ENCODE measurements at regions not wholly inside any gene's neighbourhood (a gene's known extent, or its start where the extent isn't known, plus 50 kb on each side); places are given as distances from the start of the nearest gene placed in this dataset.

DNA sequence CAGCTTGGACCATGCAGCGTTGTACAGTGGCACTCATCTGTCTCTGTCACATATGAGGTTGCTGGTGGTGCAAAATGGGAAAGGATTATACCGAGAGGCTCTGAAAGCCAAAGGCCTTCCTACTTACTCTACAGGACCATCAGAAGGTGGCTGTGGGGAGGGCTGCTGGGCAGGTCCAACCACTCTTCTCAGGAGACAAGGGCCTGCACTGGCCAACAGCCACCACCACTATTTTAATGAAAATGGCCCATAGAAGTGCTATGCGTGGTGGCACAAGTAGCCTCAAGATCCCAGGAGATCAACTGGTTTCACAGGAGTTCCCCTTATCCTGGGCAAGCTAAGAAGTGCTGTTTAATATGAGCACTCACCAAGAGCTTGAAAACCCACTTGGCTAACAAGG is 52.3 kb downstream of the MRPL57 start:
- H3K4me3 ChIP-seq (ENCODE audit: control insufficient read depth, low read depth, low read length) = no peak overlapping the region
- TF ChIP-seq, protein P1, sequence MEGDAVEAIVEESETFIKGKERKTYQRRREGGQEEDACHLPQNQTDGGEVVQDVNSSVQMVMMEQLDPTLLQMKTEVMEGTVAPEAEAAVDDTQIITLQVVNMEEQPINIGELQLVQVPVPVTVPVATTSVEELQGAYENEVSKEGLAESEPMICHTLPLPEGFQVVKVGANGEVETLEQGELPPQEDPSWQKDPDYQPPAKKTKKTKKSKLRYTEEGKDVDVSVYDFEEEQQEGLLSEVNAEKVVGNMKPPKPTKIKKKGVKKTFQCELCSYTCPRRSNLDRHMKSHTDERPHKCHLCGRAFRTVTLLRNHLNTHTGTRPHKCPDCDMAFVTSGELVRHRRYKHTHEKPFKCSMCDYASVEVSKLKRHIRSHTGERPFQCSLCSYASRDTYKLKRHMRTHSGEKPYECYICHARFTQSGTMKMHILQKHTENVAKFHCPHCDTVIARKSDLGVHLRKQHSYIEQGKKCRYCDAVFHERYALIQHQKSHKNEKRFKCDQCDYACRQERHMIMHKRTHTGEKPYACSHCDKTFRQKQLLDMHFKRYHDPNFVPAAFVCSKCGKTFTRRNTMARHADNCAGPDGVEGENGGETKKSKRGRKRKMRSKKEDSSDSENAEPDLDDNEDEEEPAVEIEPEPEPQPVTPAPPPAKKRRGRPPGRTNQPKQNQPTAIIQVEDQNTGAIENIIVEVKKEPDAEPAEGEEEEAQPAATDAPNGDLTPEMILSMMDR (conservative IDR thresholded peaks at IDR 0.05; ENCODE audit: control insufficient read depth, insufficient read depth, low read depth, low read length) = no peak
- no peak for DNase-seq (ENCODE audit: low read depth)

DNA sequence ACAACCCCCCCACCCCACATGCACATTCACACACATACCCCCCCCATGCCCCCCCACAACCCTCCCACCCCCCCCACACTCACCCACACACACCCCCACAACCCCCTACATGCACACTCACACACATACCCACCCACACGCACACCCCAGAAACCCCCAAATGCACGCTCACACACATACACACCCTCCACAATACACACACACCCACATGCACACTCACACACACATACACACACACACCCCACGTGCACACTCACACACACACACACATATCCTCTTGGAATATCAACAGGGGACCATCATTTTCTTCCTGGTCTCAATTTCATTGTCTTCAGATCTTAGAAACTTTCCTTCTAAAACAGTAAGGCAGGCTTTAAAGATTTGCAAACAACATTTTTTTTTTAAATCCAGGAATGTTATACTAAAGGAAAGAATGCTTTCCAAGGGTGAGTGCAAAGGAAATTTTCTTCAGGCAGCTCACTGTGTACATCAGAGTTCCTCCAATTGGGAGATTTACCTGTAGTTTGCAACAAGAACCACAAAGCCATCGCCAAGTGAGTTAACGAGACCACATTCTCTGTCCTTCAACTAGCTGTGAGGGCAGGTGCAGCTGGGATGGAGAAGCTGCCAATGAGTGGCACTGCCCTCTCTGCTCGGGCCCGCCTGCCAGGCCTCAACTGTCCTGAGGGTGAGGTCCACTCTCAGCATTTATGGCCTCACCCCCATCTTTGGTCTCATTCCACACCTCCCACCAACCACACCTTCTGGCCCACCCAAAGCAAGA is 53.0 kb downstream of the MRPL57 start:
- no peak overlapping the region for H3K4me3 ChIP-seq (ENCODE audit: control insufficient read depth, low read depth, low read length)
- TF ChIP-seq, protein P1 (conservative IDR thresholded peaks at IDR 0.05; ENCODE audit: control insufficient read depth, insufficient read depth, low read depth, low read length) = no peak
- DNase-seq (ENCODE audit: low read depth) = no peak

DNA sequence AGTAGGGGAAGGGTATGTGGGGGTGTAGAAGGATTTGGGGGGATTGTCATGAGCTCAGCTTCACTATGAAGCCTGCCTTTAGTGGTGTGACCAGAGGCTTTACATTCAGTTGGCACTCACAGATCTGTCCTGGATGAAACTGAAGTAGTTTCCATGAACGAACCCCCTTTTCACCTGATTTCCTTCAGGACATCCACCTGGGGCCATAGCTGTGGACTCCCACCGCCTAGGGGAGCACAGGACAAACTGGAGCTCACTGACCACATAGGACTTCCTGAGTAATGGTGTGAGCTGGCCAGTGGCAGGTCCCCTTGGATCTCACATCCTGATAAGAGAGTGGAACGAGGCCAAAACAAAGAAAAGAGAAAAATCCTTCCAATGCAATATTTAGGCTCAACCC is 54.1 kb downstream of the MRPL57 start:
- H3K4me3 ChIP-seq (ENCODE audit: control insufficient read depth, low read depth, low read length) = no peak overlapping the region
- TF ChIP-seq, protein P1 (conservative IDR thresholded peaks at IDR 0.05; ENCODE audit: control insufficient read depth, insufficient read depth, low read depth, low read length) = no peak
- no peak for DNase-seq (ENCODE audit: low read depth)

DNA sequence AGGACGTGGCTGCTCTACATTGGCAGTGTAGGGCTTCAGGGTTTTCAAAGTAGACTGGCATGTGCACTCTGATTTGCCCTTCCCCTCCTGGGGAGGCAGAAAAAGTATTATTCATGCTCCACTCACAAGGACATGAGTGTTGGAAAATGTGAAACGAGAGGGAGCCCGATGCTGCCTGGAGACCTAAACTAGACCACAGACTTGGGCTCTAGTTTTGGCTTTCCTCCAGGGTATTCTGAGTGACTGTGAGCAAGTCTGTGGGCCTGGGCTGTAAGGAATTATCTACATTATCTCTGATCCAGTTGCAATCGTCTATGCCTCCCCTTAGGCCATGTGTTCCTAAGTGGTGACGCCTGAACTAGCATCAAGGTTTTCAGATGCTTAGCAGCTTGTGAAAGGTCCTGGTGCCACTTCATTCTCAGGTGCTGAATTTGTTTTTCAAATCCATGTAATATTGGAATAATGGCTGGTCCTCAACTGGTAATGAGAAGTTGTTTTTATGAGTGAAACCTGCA is 55.0 kb downstream of the MRPL57 start:
- TF ChIP-seq, protein P1 (conservative IDR thresholded peaks at IDR 0.05; ENCODE audit: control insufficient read depth, insufficient read depth, low read depth, low read length) = no peak
- no peak overlapping the region for H3K4me3 ChIP-seq (ENCODE audit: control insufficient read depth, low read depth, low read length)
- DNase-seq (ENCODE audit: low read depth) = no peak

DNA sequence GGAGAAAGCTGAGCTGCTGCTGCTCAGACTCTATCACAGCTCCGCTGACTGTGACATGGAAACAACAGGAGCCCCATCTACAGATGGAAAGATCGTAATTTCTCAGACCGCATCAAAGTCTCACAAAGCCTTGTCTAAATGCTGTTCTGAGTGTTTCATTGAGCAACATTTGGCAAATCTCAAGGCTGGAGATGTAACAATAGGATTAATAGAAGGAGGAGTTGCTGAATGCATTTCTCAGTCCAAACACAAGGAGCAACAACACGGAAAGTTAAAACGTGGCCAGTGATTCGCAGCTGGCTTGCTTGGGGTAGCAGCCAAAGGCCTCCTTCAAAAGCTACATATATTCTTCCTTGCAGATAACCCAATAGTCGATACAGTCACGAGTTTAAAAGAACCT is 55.7 kb downstream of the MRPL57 start:
- peak; percentile 44 for DNase-seq (ENCODE audit: low read depth)
- no peak overlapping the region for H3K4me3 ChIP-seq (ENCODE audit: control insufficient read depth, low read depth, low read length)
- TF ChIP-seq, protein P1 (conservative IDR thresholded peaks at IDR 0.05; ENCODE audit: control insufficient read depth, insufficient read depth, low read depth, low read length) = no peak

DNA sequence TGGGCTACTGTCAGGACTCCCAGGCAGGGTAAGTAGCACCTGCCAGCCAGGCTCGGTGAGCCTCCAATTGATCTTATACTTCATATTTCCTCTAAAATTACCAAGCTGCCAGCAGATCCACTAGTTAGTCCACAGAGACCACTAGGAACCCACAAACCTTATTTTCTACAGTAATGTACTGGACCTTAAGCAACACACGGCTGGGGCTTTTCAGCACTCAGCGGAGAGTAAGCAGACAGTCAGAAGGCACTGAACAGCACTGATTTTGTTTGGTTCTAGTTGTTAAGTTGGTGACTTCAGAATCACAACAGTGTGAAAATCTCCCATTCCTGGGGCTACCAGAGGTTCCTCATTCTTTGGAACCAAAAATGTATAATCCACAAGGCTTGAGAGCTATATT is 56.1 kb downstream of the MRPL57 start:
- DNase-seq (ENCODE audit: low read depth) = no peak
- no peak overlapping the region for H3K4me3 ChIP-seq (ENCODE audit: control insufficient read depth, low read depth, low read length)
- TF ChIP-seq, protein P1 (conservative IDR thresholded peaks at IDR 0.05; ENCODE audit: control insufficient read depth, insufficient read depth, low read depth, low read length) = no peak

Measured in fibroblast of mammary gland (primary cell).